GM12878 (cell line): ENCODE measurements at regions not wholly inside any gene's neighbourhood (a gene's known extent, or its start where the extent isn't known, plus 50 kb on each side); places are given as distances from the start of the nearest gene placed in this dataset.
"Not testable (repeated sequence)": the region's sequence is repeated elsewhere in the genome, so short reads cannot be mapped to it uniquely, and the experiment has no call there.

ENCODE experiments used
- ATAC-seq: fragments of 200-7000 bp; cut with Tn5 transposase; 3 replicates; pipeline ENCODE4 v1.9.1; 2020; ENCODE audit warnings: mild to moderate bottlenecking, moderate library complexity
- BruUV-seq: library from RNA; stranded (reverse); fragments of 400-500 nt; replicated peaks from 2 replicates; lab custom pipeline; 2021; lab: Mats Ljungman, UMichigan
- CTCF ChIA-PET: fragments of 300-600 bp; sonication (Branson Sonifier 250); formaldehyde crosslinking; extraction: SDS; loops from one replicate; lab custom pipeline; 2021; ENCODE audit warnings: inconsistent platforms; lab: Yijun Ruan, JAX
- POLR2A ChIA-PET: fragments of 350-600 bp; formaldehyde crosslinking; extraction: SDS; loops from one replicate; lab custom pipeline; 2021; ENCODE audit warnings: inconsistent platforms; lab: Charles Lee
- RAD21 ChIA-PET: fragments of 300-600 bp; sonication (Branson Sonifier 250); formaldehyde crosslinking; loops from one replicate; lab custom pipeline; 2023; ENCODE audit warnings: antibody characterized with exemption; ENCODE audit not compliant: unreplicated experiment; lab: Charles Lee
- SMC1A ChIA-PET: fragments of 300-600 bp; sonication (Branson Sonifier 250); formaldehyde crosslinking; loops from one replicate; lab custom pipeline; 2023; ENCODE audit not compliant: unreplicated experiment, uncharacterized antibody; lab: Charles Lee
- DNase-seq: peaks from one replicate; pipeline ENCODE4 v3.0.0-alpha.2; 2011; ENCODE audit warnings: low read depth, low spot score
- FAIRE-seq: peaks from 3 replicates; lab custom pipeline; 2011; peaks lifted over from hg19 to GRCh38; lab: Jason Lieb, UNC
- H2AFZ ChIP-seq: 2 replicates; pipeline ENCODE4 v1.6.0; 2011; ENCODE audit warnings: low read depth, low read length, control low read depth; ENCODE audit not compliant: control insufficient read depth
- H3K27ac ChIP-seq: 2 replicates; pipeline ENCODE4 v1.5.1; 2011; ENCODE audit warnings: control low read depth; ENCODE audit not compliant: control insufficient read depth, insufficient read depth
- H3K27me3 ChIP-seq, 2 experiments: replicated peaks in 1 of 2; 2 replicates each; pipeline versions ENCODE4 v1.6.0 to v1.6.1; 2011; ENCODE audit warnings: low read length in 1 of 2; ENCODE audit not compliant: control insufficient read depth in 2 of 2, insufficient read depth in 2 of 2
- H3K36me3 ChIP-seq, 2 experiments: 2 replicates each; pipeline ENCODE4 v1.5.1; 2011; ENCODE audit warnings: low read length in 1 of 2; ENCODE audit not compliant: control insufficient read depth in 2 of 2, insufficient read depth in 2 of 2
- H3K4me1 ChIP-seq: 2 replicates; pipeline ENCODE4 v1.6.1; 2011; ENCODE audit warnings: mild to moderate bottlenecking, low read length, moderate library complexity, mixed read lengths; ENCODE audit not compliant: control insufficient read depth, insufficient read depth
- H3K4me2 ChIP-seq: 2 replicates; pipeline ENCODE4 v1.6.0; 2011; ENCODE audit warnings: control low read depth; ENCODE audit not compliant: control insufficient read depth, insufficient read depth
- H3K4me3 ChIP-seq: fragments of 200-600 bp; sonication (generic); 2 replicates; pipeline ENCODE4 v1.5.1; 2016
- H3K79me2 ChIP-seq: 2 replicates; pipeline ENCODE4 v1.6.0; 2011; ENCODE audit warnings: low read length; ENCODE audit not compliant: control insufficient read depth, insufficient read depth
- H3K9ac ChIP-seq: 2 replicates; pipeline ENCODE4 v1.8.0; 2011; ENCODE audit warnings: low read length, control low read depth, mixed read lengths; ENCODE audit not compliant: control insufficient read depth, insufficient read depth
- H3K9me3 ChIP-seq: replicated peaks from 3 replicates; pipeline ENCODE4 v1.5.1; 2011; ENCODE audit warnings: mild to moderate bottlenecking, low read length; ENCODE audit not compliant: control insufficient read depth, insufficient read depth
- H4K20me1 ChIP-seq: 2 replicates; pipeline ENCODE4 v1.6.0; 2011; ENCODE audit not compliant: control insufficient read depth, insufficient read depth
- EED ChIP-seq: sonication (generic); IDR thresholded peaks from 2 replicates; pipeline ENCODE4 v1.6.1; 2016; ENCODE audit warnings: antibody characterized with exemption, low read depth
- MTA2 ChIP-seq: fragments of 450-650 bp; IDR thresholded peaks from 2 replicates; pipeline ENCODE4 v1.6.1; 2016; ENCODE audit warnings: low read depth, mild to moderate bottlenecking, moderate library complexity
- POU2F2 ChIP-seq: IDR thresholded peaks from 3 replicates; pipeline ENCODE4 v1.6.1; 2011; ENCODE audit warnings: low read depth, mild to moderate bottlenecking, low read length, borderline replicate concordance
- RB1 ChIP-seq: fragments of 450-650 bp; formaldehyde crosslinking; IDR thresholded peaks from 2 replicates; pipeline ENCODE4 v1.6.1; 2017; ENCODE audit warnings: mild to moderate bottlenecking, borderline replicate concordance
- STAT1 ChIP-seq: fragments of 450-650 bp; conservative IDR thresholded peaks from 2 replicates; pipeline ENCODE4 v1.6.1; 2014; ENCODE audit warnings: antibody characterized with exemption, mild to moderate bottlenecking
- TARDBP ChIP-seq: IDR thresholded peaks from 2 replicates; pipeline ENCODE4 v1.6.1; 2016; ENCODE audit warnings: borderline replicate concordance
- ZBED1 ChIP-seq: IDR thresholded peaks from 2 replicates; pipeline ENCODE4 v1.6.1; 2016; ENCODE audit warnings: borderline replicate concordance
- ZNF384 ChIP-seq: IDR thresholded peaks from 2 replicates; pipeline ENCODE4 v1.6.1; 2012; ENCODE audit warnings: low read depth, mild to moderate bottlenecking, low read length, improper control_type of control experiment, borderline replicate concordance
- WGBS: methylation state at CpG from one replicate; pipeline ENCODE4 v1.1.6; 2016; ENCODE audit warnings: low lambda C conversion rate; ENCODE audit not compliant: insufficient replicate concordance, insufficient coverage; ENCODE audit errors: missing lambda C conversion rate; 5-methylcytosine and 5-hydroxymethylcytosine counted together
- in situ Hi-C: fragments of 300-500 bp; cut with MboI; formaldehyde crosslinking; loops from 9 replicates; pipeline ENCODE4 v1.14.3; 2018; ENCODE audit warnings: mixed read lengths
- intact Hi-C: fragments of 100-400 bp; cut with micrococcal nuclease; formaldehyde crosslinking; loops from one replicate; pipeline ENCODE4 v1.14.2; 2022; ENCODE audit not compliant: unreplicated experiment

GRCh38 chr4:114447963-114448516 is 150.6 kb upstream of the UGT8 start:
- ChIA-PET SMC1A (interaction anchor here (0.6 to 1.3 kb wide), 2 partner anchors 62 to 211 kb away, joined by 3 read pairs; no protein-coding TSS in a partner anchor), CTCF (interaction anchor here (1.2 kb wide), 1 partner anchor 9 kb away, joined by 3 read pairs; no protein-coding TSS in a partner anchor)
- H2AFZ ChIP-seq, intact Hi-C loops, H4K20me1 ChIP-seq, BruUV-seq, RAD21 ChIA-PET, H3K36me3 ChIP-seq, H3K4me3 ChIP-seq, H3K9me3 ChIP-seq, in situ Hi-C loops, H3K4me1 ChIP-seq, POLR2A ChIA-PET, FAIRE-seq, H3K4me2 ChIP-seq, H3K79me2 ChIP-seq, H3K27ac ChIP-seq, DNase-seq, H3K9ac ChIP-seq, H3K27me3 ChIP-seq, ATAC-seq: not testable (repeated sequence)

- intact Hi-C loops: no loop called here
- POLR2A ChIA-PET: no interaction called here
- in situ Hi-C loops: no loop called here
- Histone ChIP-seq H3K27ac (no peak overlapping the region), H2AFZ (no peak overlapping the region), H3K79me2 (no peaks in the 10 kb centered on the region), H3K27me3 (no peaks in the 10 kb centered on the region), H3K4me1 (no peaks in the 10 kb centered on the region), H3K4me2 (no peak overlapping the region), H3K9ac (no peak overlapping the region), H3K9me3 (no peaks in the 10 kb centered on the region), H4K20me1 (no peaks in the 10 kb centered on the region), H3K36me3 (no peaks in the 10 kb centered on the region), H3K4me3 (no peak overlapping the region)
- RAD21 ChIA-PET: no interaction called here
- no TSS peak for BruUV-seq
- no peak for FAIRE-seq
- SMC1A ChIA-PET: no interaction called here
- ATAC-seq: no peak
- CTCF ChIA-PET: no interaction called here
- no peak for DNase-seq
- 13% methylated on average over 2 of the region's 2 CpGs for WGBS
- no peak for TF ChIP-seq TARDBP
- TF ChIP-seq STAT1: no peak
- no peak for TF ChIP-seq ZBED1
- no peak for TF ChIP-seq EED
- no peak for TF ChIP-seq RB1
- no peak for TF ChIP-seq POU2F2
- no peak for TF ChIP-seq ZNF384
- no peak for TF ChIP-seq MTA2
- TF ChIP-seq, all 136 proteins: peak for 0
These were observed 139.9 kb upstream of the UGT8 start for GRCh38 chr4:114458728-114459127.
